ENCODE measurements at regions not wholly inside any gene's neighbourhood (a gene's known extent, or its start where the extent isn't known, plus 50 kb on each side); places are given as distances from the start of the nearest gene placed in this dataset.

GRCh38 chr2:71882949-71883472, 264.7 kb downstream of the CYP26B1 start:
- Histone ChIP-seq H3K9me3 (peaks cover 11% of the 10 kb centered on the region), H3K4me3 (no peak overlapping the region), H3K36me3 (no peaks in the 10 kb centered on the region), H3K27me3 (no peaks in the 10 kb centered on the region)
- peak; percentile 99 for DNase-seq

DNA sequence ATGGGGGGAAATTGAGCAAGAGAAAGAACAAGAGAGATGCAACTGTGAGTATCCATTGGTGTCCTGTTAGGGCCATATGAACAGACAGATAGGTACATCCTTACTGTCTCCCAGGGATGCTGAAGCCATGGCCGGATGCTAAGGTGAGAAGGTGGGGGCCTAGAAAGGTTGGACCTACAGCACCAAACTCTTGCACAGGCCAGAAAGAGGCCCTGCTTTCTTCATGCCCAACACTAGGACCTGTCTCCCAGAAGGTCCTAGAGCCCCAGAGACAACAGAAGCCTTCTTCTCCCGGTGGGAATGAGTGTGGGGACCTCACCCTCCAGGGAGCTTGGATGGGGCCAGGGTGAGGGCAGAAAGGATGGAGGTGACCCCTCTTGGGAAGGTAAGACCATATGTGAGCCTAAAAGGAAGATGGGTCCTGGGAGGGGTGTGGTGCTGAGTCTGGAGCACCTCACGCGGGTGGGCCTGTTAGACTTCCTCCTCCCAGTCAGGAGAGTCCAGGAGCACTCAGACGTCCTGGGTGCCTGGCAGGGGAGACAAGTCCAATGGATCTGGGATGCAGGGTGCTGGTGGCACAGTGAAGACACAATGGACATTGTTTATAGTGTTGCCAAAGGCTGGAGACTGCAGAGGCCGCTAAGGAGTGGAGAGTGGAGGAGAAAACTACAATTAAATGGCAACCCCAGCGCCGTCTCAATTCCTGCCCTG, 265.3 kb downstream of the CYP26B1 start:
- H3K4me3 ChIP-seq, result no peak overlapping the region
- H3K27me3 ChIP-seq, result no peaks in the 10 kb centered on the region
- no peak for DNase-seq
- no peaks in the 10 kb centered on the region for H3K36me3 ChIP-seq
- H3K9me3 ChIP-seq, result peaks cover 11% of the 10 kb centered on the region

GRCh38 chr2:71880846-71881610, 266.6 kb downstream of the CYP26B1 start:
- H3K4me3 ChIP-seq, result no peak overlapping the region
- H3K36me3 ChIP-seq, result no peaks in the 10 kb centered on the region
- H3K27me3 ChIP-seq, result no peaks in the 10 kb centered on the region
- DNase-seq, result peak; percentile 97
- peaks cover 10% of the 10 kb centered on the region for H3K9me3 ChIP-seq

GRCh38 chr2:71880287-71880686, 267.4 kb downstream of the CYP26B1 start:
- peaks cover 7% of the 10 kb centered on the region for H3K9me3 ChIP-seq
- no peak overlapping the region for H3K4me3 ChIP-seq
- H3K27me3 ChIP-seq, result no peaks in the 10 kb centered on the region
- H3K36me3 ChIP-seq, result no peaks in the 10 kb centered on the region
- no peak for DNase-seq

GRCh38 chr2:71879509-71880184, 268.0 kb downstream of the CYP26B1 start:
- Histone ChIP-seq H3K4me3 (no peak overlapping the region), H3K27me3 (no peaks in the 10 kb centered on the region), H3K36me3 (no peaks in the 10 kb centered on the region), H3K9me3 (peaks cover 6% of the 10 kb centered on the region)
- DNase-seq, result peak; percentile 62

GRCh38 chr2:71878626-71879508, 268.8 kb downstream of the CYP26B1 start:
- H3K36me3 ChIP-seq, result no peaks in the 10 kb centered on the region
- H3K4me3 ChIP-seq, result no peak overlapping the region
- H3K27me3 ChIP-seq, result no peaks in the 10 kb centered on the region
- DNase-seq, result no peak
- H3K9me3 ChIP-seq, result no peaks in the 10 kb centered on the region

DNA sequence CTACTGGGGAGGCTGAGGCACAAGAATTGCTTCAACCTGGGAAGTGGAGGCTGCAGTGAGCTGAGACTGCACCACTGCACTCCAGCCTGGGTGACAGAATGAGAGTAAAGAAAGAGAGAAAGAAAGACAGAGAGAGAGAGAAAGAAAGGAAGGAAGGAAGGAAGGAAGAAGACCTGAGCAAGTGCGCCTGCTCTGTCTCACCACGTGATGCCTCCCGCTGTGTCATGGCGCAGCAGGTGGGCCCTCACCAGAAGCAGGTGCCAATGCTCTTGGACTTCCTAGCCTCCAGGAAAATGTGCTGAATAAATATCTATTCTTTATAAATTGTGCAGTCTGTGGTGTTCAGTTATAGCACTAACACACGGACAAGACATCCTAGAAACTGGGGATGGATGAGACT, 270.0 kb downstream of the CYP26B1 start:
- Histone ChIP-seq H3K4me3 (no peak overlapping the region), H3K27me3 (no peaks in the 10 kb centered on the region), H3K36me3 (no peaks in the 10 kb centered on the region), H3K9me3 (no peaks in the 10 kb centered on the region)
- DNase-seq, result no peak

GRCh38 chr2:71876542-71877451, 270.9 kb downstream of the CYP26B1 start:
- Histone ChIP-seq H3K9me3 (no peaks in the 10 kb centered on the region), H3K36me3 (no peaks in the 10 kb centered on the region), H3K27me3 (no peaks in the 10 kb centered on the region), H3K4me3 (no peak overlapping the region)
- peak; percentile 34 for DNase-seq

DNA sequence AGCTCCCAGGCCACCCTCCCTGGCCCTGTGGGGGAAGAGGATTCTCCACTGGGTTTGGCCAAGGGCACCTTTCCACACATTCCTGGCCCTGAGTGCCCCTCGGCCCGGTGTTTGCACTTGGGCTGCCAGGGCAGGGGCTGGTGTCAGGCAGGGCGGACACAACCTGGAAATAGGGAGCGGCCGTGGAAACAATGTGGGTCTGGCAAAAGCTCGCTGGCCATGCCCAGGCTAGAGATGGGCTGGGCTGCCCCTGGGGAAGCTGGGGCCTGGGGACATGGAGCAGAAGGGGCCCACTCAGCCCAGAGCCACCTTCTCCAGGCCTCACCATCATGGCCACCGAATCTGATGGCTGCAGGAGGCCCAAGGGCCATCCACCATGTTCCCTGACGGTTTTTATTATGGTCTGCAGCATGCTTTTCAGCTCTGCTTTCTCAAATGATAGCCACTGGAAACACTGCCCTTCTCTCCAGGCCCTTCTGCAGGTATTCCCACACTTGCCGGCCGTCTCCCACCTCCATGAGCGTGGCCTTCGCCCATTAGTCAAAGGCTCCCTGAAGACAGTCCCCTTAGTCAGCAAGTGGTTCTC, 275.1 kb downstream of the CYP26B1 start:
- no peak for DNase-seq
- Histone ChIP-seq H3K36me3 (no peaks in the 10 kb centered on the region), H3K9me3 (no peaks in the 10 kb centered on the region), H3K27me3 (no peaks in the 10 kb centered on the region), H3K4me3 (no peak overlapping the region)

GRCh38 chr2:71865391-71865965, 282.2 kb downstream of the CYP26B1 start:
- Histone ChIP-seq H3K36me3 (no peaks in the 10 kb centered on the region), H3K27me3 (no peaks in the 10 kb centered on the region), H3K4me3 (no peak overlapping the region), H3K9me3 (no peaks in the 10 kb centered on the region)
- no peak for DNase-seq

GRCh38 chr2:71864085-71864484, 283.6 kb downstream of the CYP26B1 start:
- Histone ChIP-seq H3K9me3 (no peaks in the 10 kb centered on the region), H3K36me3 (no peaks in the 10 kb centered on the region), H3K4me3 (no peak overlapping the region), H3K27me3 (no peaks in the 10 kb centered on the region)
- peak; percentile 47 for DNase-seq

DNA sequence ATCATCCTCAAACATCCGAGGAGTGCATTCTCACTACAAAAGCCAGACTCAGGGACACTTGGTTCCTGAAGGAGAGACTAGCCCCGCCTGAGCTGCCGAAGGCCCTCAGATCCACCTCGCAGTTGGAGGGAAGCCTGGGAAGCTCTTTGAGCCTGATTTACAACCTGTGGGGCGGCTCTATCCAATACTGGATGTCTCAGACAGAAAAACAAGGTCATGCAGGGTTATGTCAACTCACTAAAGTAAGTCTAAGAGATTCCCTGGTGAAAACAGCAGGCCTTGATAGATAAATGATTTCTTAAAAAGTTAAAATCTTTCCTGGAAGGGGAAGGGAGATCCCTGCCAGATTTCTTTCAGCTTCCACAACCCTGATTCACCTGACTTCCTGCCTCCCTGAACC, 284.3 kb downstream of the CYP26B1 start:
- Histone ChIP-seq H3K27me3 (no peaks in the 10 kb centered on the region), H3K36me3 (no peaks in the 10 kb centered on the region), H3K4me3 (no peak overlapping the region), H3K9me3 (no peaks in the 10 kb centered on the region)
- DNase-seq, result no peak

- Histone ChIP-seq H3K9me3 (no peaks in the 10 kb centered on the region), H3K4me3 (no peak overlapping the region), H3K27me3 (no peaks in the 10 kb centered on the region), H3K36me3 (no peaks in the 10 kb centered on the region)
- DNase-seq, result no peak
Observed at GRCh38 chr2:71862921-71863320, 284.7 kb downstream of the CYP26B1 start.

- no peak for DNase-seq
- Histone ChIP-seq H3K9me3 (no peaks in the 10 kb centered on the region), H3K36me3 (no peaks in the 10 kb centered on the region), H3K27me3 (no peaks in the 10 kb centered on the region), H3K4me3 (no peak overlapping the region)
Observed at GRCh38 chr2:71861186-71862160, 286.2 kb downstream of the CYP26B1 start.
